ENCODE measurements at regions not wholly inside any gene's neighbourhood (a gene's known extent, or its start where the extent isn't known, plus 50 kb on each side); places are given as distances from the start of the nearest gene placed in this dataset.

DNA sequence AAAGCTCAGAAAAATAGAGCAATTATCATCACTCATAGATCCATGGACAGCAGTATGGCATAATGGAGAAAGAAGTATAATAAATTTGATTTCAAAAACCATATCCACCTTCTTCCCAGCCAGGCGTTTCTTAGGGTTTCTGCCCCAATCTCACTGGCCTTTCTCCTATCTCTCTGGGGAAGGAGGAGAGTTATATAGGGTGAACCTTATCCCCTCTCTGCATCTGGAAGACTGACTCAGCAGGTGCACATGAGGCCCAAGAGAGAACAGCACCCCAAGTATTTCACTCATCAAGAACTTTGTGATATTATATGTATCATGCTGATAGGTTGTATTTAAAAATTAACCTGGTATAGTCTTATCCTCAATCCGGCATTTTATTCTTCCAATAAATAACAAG lies 318.8 kb upstream of the RASGEF1B start:
- ChIA-PET CTCF (interaction anchor here (0.6 kb wide), 1 partner anchor 550 kb away, joined by 3 read pairs; no protein-coding TSS in a partner anchor), POLR2A (interaction anchor here (0.7 kb wide), 1 partner anchor 297 kb away, joined by 3 read pairs; no protein-coding TSS in a partner anchor)
- H3K27me3 Mint-ChIP-seq (ENCODE audit: insufficient read depth, unreplicated experiment) = no peaks in the 10 kb centered on the region
- no TSS peak for BruUV-seq (replicated peaks)
- no peak overlapping the region for H3K4me3 Mint-ChIP-seq (ENCODE audit: unreplicated experiment)
- TF ChIP-seq, protein P1, sequence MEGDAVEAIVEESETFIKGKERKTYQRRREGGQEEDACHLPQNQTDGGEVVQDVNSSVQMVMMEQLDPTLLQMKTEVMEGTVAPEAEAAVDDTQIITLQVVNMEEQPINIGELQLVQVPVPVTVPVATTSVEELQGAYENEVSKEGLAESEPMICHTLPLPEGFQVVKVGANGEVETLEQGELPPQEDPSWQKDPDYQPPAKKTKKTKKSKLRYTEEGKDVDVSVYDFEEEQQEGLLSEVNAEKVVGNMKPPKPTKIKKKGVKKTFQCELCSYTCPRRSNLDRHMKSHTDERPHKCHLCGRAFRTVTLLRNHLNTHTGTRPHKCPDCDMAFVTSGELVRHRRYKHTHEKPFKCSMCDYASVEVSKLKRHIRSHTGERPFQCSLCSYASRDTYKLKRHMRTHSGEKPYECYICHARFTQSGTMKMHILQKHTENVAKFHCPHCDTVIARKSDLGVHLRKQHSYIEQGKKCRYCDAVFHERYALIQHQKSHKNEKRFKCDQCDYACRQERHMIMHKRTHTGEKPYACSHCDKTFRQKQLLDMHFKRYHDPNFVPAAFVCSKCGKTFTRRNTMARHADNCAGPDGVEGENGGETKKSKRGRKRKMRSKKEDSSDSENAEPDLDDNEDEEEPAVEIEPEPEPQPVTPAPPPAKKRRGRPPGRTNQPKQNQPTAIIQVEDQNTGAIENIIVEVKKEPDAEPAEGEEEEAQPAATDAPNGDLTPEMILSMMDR (IDR thresholded peaks at IDR 0.05; ENCODE audit: unreplicated experiment) = no peak
- intact Hi-C loops (cut with micrococcal nuclease) = no loop called here
- no peak for DNase-seq (ENCODE audit: unreplicated experiment)
- H3K4me1 Mint-ChIP-seq (ENCODE audit: insufficient read depth, unreplicated experiment) = peaks cover 11% of the 10 kb centered on the region
- no peaks in the 10 kb centered on the region for H3K36me3 Mint-ChIP-seq (ENCODE audit: insufficient read depth, unreplicated experiment)
- H3K9me3 Mint-ChIP-seq (ENCODE audit: unreplicated experiment) = no peaks in the 10 kb centered on the region
- H3K27ac Mint-ChIP-seq (ENCODE audit: low read depth, unreplicated experiment) = no peak overlapping the region

DNA sequence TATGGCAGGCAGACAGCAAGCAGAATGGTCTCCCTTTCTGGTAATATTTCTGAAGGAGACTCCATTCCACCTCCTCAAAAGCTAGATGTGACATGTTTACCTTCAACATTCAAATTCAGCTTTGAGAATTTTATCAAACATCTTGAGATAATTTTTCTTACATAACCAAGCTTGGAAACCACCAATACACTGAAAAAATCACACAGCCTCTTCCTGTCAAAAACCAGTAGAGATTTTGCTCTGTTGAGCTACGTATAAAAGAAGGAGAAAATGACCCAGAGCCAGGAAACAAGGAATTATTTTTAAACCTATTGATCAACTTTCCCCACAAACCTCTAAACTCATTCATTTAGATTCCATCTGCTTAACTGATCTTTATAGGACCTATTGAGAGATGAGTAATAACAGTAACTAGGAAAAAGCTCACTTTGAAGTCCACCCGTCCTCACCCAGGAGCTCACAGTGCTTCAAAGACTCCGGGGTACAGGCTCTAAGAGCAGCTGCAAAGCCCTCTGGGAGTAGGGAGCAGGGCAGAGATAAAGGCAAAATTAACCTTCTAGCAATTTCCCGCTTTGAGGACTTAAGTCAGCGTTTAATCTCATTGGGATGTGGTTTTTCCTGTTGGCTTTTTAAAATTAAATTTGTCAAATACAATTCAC lies 318.2 kb upstream of the RASGEF1B start:
- BruUV-seq (replicated peaks) = no TSS peak
- intact Hi-C loops (cut with micrococcal nuclease) = no loop called here
- DNase-seq (ENCODE audit: unreplicated experiment) = no peak
- H3K9me3 Mint-ChIP-seq (ENCODE audit: unreplicated experiment) = no peaks in the 10 kb centered on the region
- TF ChIP-seq, protein P1 (IDR thresholded peaks at IDR 0.05; ENCODE audit: unreplicated experiment) = no peak
- H3K27ac Mint-ChIP-seq (ENCODE audit: low read depth, unreplicated experiment) = no peak overlapping the region
- CTCF ChIA-PET = interaction anchor here (0.6 kb wide), 1 partner anchor 551 kb away, joined by 3 read pairs; no protein-coding TSS in a partner anchor
- no peaks in the 10 kb centered on the region for H3K36me3 Mint-ChIP-seq (ENCODE audit: insufficient read depth, unreplicated experiment)
- POLR2A ChIA-PET = interaction anchor here (0.6 kb wide), 1 partner anchor 49 kb away, joined by 3 read pairs; no protein-coding TSS in a partner anchor
- no peak overlapping the region for H3K4me3 Mint-ChIP-seq (ENCODE audit: unreplicated experiment)
- H3K27me3 Mint-ChIP-seq (ENCODE audit: insufficient read depth, unreplicated experiment) = no peaks in the 10 kb centered on the region
- H3K4me1 Mint-ChIP-seq (ENCODE audit: insufficient read depth, unreplicated experiment) = peaks cover 11% of the 10 kb centered on the region

DNA sequence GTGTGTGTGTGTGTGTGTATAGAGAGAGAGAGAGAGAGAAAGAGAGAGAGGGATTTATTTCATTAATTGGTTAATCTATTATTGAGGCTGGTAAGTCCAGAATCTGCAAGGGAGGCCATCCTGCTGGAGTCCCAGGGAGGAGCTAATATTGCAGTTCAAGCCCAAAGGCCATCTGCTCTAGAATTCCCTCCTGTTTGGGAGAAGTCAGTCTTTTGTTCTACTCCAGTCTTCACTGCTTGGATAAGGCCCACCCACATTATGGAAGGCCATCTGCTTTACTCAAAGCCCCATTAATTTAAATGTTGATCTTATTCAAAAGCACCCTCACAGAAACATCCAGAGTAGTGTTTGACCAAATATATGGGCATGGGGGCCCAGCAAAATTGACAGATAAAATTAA lies 317.5 kb upstream of the RASGEF1B start:
- H3K4me1 Mint-ChIP-seq (ENCODE audit: insufficient read depth, unreplicated experiment) = peaks cover 11% of the 10 kb centered on the region
- no peaks in the 10 kb centered on the region for H3K9me3 Mint-ChIP-seq (ENCODE audit: unreplicated experiment)
- H3K36me3 Mint-ChIP-seq (ENCODE audit: insufficient read depth, unreplicated experiment) = no peaks in the 10 kb centered on the region
- TF ChIP-seq, protein P1 (IDR thresholded peaks at IDR 0.05; ENCODE audit: unreplicated experiment) = no peak
- intact Hi-C loops (cut with micrococcal nuclease) = no loop called here
- no peak overlapping the region for H3K27ac Mint-ChIP-seq (ENCODE audit: low read depth, unreplicated experiment)
- H3K27me3 Mint-ChIP-seq (ENCODE audit: insufficient read depth, unreplicated experiment) = no peaks in the 10 kb centered on the region
- DNase-seq (ENCODE audit: unreplicated experiment) = no peak
- ChIA-PET CTCF (interaction anchor here (0.6 kb wide), 1 partner anchor 382 kb away, joined by 3 read pairs; no protein-coding TSS in a partner anchor), POLR2A (interaction anchor here (0.6 to 0.7 kb wide), 2 partner anchors 23 to 50 kb away, joined by 3 read pairs; no protein-coding TSS in a partner anchor)
- H3K4me3 Mint-ChIP-seq (ENCODE audit: unreplicated experiment) = no peak overlapping the region
- BruUV-seq (replicated peaks) = no TSS peak

GRCh38 chr4:81786766-81787165 lies 315.1 kb upstream of the RASGEF1B start:
- H3K9me3 Mint-ChIP-seq (ENCODE audit: unreplicated experiment) = no peaks in the 10 kb centered on the region
- intact Hi-C loops (cut with micrococcal nuclease) = no loop called here
- ChIA-PET POLR2A (interaction anchor here (0.7 kb wide), 1 partner anchor 61 kb away, joined by 4 read pairs; no protein-coding TSS in a partner anchor), CTCF (interaction anchor here (1.1 to 1.3 kb wide), 2 partner anchors 10 to 380 kb away, joined by 3 to 6 read pairs; no protein-coding TSS in a partner anchor)
- no peak overlapping the region for H3K4me3 Mint-ChIP-seq (ENCODE audit: unreplicated experiment)
- no peak for DNase-seq (ENCODE audit: unreplicated experiment)
- no peaks in the 10 kb centered on the region for H3K36me3 Mint-ChIP-seq (ENCODE audit: insufficient read depth, unreplicated experiment)
- peaks cover 11% of the 10 kb centered on the region for H3K4me1 Mint-ChIP-seq (ENCODE audit: insufficient read depth, unreplicated experiment)
- TF ChIP-seq, protein P1 (IDR thresholded peaks at IDR 0.05; ENCODE audit: unreplicated experiment) = no peak
- H3K27me3 Mint-ChIP-seq (ENCODE audit: insufficient read depth, unreplicated experiment) = no peaks in the 10 kb centered on the region
- peak overlapping the region; percentile 61 for H3K27ac Mint-ChIP-seq (ENCODE audit: low read depth, unreplicated experiment)
- no TSS peak for BruUV-seq (replicated peaks)
